ENCODE measurements at regions not wholly inside any gene's neighbourhood (a gene's known extent, or its start where the extent isn't known, plus 50 kb on each side); places are given as distances from the start of the nearest gene placed in this dataset.

- Histone ChIP-seq H3K9me3 (no peaks in the 10 kb centered on the region), H3K27ac (no peak overlapping the region), H3K4me1 (no peaks in the 10 kb centered on the region), H3K27me3 (replicated peaks in 1 of 7) (no peaks in the 10 kb centered on the region), H3K4me3 (no peak overlapping the region), H3K36me3 (no peaks in the 10 kb centered on the region)
- intact Hi-C loops (cut with DNase I; ENCODE audit: low total_unique reads): no loop called here
- DNase-seq: no peak
- TF ChIP-seq POLR2AphosphoS5 (IDR thresholded peaks at IDR 0.05) (no peak), POLR2A (IDR thresholded peaks at IDR 0.05) (no peak)
- TF ChIP-seq, protein P1, sequence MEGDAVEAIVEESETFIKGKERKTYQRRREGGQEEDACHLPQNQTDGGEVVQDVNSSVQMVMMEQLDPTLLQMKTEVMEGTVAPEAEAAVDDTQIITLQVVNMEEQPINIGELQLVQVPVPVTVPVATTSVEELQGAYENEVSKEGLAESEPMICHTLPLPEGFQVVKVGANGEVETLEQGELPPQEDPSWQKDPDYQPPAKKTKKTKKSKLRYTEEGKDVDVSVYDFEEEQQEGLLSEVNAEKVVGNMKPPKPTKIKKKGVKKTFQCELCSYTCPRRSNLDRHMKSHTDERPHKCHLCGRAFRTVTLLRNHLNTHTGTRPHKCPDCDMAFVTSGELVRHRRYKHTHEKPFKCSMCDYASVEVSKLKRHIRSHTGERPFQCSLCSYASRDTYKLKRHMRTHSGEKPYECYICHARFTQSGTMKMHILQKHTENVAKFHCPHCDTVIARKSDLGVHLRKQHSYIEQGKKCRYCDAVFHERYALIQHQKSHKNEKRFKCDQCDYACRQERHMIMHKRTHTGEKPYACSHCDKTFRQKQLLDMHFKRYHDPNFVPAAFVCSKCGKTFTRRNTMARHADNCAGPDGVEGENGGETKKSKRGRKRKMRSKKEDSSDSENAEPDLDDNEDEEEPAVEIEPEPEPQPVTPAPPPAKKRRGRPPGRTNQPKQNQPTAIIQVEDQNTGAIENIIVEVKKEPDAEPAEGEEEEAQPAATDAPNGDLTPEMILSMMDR (IDR thresholded peaks at IDR 0.05 in 8 of 11, conservative IDR thresholded peaks at IDR 0.05 in 3 of 11): no peak
These were observed 199.8 kb downstream of the TRAM1L1 start for GRCh38 chr4:116885579-116885978.

GRCh38 chr4:116882503-116882902, 202.9 kb downstream of the TRAM1L1 start:
- TF ChIP-seq POLR2AphosphoS5 (IDR thresholded peaks at IDR 0.05) (no peak), POLR2A (IDR thresholded peaks at IDR 0.05) (no peak)
- TF ChIP-seq, protein P1 (IDR thresholded peaks at IDR 0.05 in 8 of 11, conservative IDR thresholded peaks at IDR 0.05 in 3 of 11): no peak
- H3K4me1 ChIP-seq: no peaks in the 10 kb centered on the region
- H3K27me3 ChIP-seq (replicated peaks in 1 of 7): no peaks in the 10 kb centered on the region
- H3K9me3 ChIP-seq: no peaks in the 10 kb centered on the region
- DNase-seq: no peak
- no peaks in the 10 kb centered on the region for H3K36me3 ChIP-seq
- WGBS, 5 donors: 81 to 90% (median 86%) methylated on average over 3 of the region's 3 CpGs
- no peak overlapping the region for H3K4me3 ChIP-seq
- H3K27ac ChIP-seq: no peak overlapping the region
- intact Hi-C loops (cut with DNase I; ENCODE audit: low total_unique reads): no loop called here

- H3K4me3 ChIP-seq: no peak overlapping the region
- no peaks in the 10 kb centered on the region for H3K36me3 ChIP-seq
- no peaks in the 10 kb centered on the region for H3K27me3 ChIP-seq (replicated peaks in 1 of 7)
- no peak for DNase-seq
- no peaks in the 10 kb centered on the region for H3K9me3 ChIP-seq
- intact Hi-C loops (cut with DNase I; ENCODE audit: low total_unique reads): no loop called here
- no peaks in the 10 kb centered on the region for H3K4me1 ChIP-seq
- H3K27ac ChIP-seq: no peak overlapping the region
- TF ChIP-seq POLR2A (IDR thresholded peaks at IDR 0.05): no peak
- TF ChIP-seq POLR2AphosphoS5 (IDR thresholded peaks at IDR 0.05): no peak
- TF ChIP-seq, protein P1 (IDR thresholded peaks at IDR 0.05 in 8 of 11, conservative IDR thresholded peaks at IDR 0.05 in 3 of 11): no peak
- 25 to 44% (median 30%) methylated on average over 1 of the region's 1 CpG for WGBS, 5 donors
These were observed 204.3 kb downstream of the TRAM1L1 start for GRCh38 chr4:116881077-116881476.

- Histone ChIP-seq H3K9me3 (no peaks in the 10 kb centered on the region), H3K27me3 (replicated peaks in 1 of 7) (no peaks in the 10 kb centered on the region), H3K27ac (no peak overlapping the region), H3K4me1 (no peaks in the 10 kb centered on the region), H3K4me3 (no peak overlapping the region), H3K36me3 (no peaks in the 10 kb centered on the region)
- intact Hi-C loops (cut with DNase I; ENCODE audit: low total_unique reads): no loop called here
- no peak for TF ChIP-seq POLR2AphosphoS5 (IDR thresholded peaks at IDR 0.05)
- TF ChIP-seq POLR2A (IDR thresholded peaks at IDR 0.05): no peak
- TF ChIP-seq, protein P1 (IDR thresholded peaks at IDR 0.05 in 8 of 11, conservative IDR thresholded peaks at IDR 0.05 in 3 of 11): no peak
- 22 to 35% (median 25%) methylated on average over 1 of the region's 1 CpG for WGBS, 5 donors
- no peak for DNase-seq
These were observed 204.8 kb downstream of the TRAM1L1 start for GRCh38 chr4:116880625-116881024.
